ENCODE measurements at regions not wholly inside any gene's neighbourhood (a gene's known extent, or its start where the extent isn't known, plus 50 kb on each side); places are given as distances from the start of the nearest gene placed in this dataset.

GRCh38 chr7:115822801-115823200 lies 207.8 kb downstream of the TFEC start:
- no peaks in the 10 kb centered on the region for H3K27me3 ChIP-seq
- no peaks in the 10 kb centered on the region for H3K9me3 ChIP-seq
- TF ChIP-seq CTCF (IDR thresholded peaks at IDR 0.05), result no peak
- TF ChIP-seq POLR2A (IDR thresholded peaks at IDR 0.05), result no peak
- H3K4me1 ChIP-seq, result no peaks in the 10 kb centered on the region
- no peaks in the 10 kb centered on the region for H3K36me3 ChIP-seq
- no peak overlapping the region for H3K4me3 ChIP-seq
- DNase-seq, result no peak
- no peak overlapping the region for H3K27ac ChIP-seq
- intact Hi-C loops (cut with DNase I; ENCODE audit: low total_unique reads), result no loop called here

GRCh38 chr7:115822380-115822779 lies 208.2 kb downstream of the TFEC start:
- no peak overlapping the region for H3K4me3 ChIP-seq
- intact Hi-C loops (cut with DNase I; ENCODE audit: low total_unique reads), result no loop called here
- no peak for TF ChIP-seq POLR2A (IDR thresholded peaks at IDR 0.05)
- no peak for TF ChIP-seq CTCF (IDR thresholded peaks at IDR 0.05)
- no peaks in the 10 kb centered on the region for H3K9me3 ChIP-seq
- H3K27me3 ChIP-seq, result no peaks in the 10 kb centered on the region
- no peak overlapping the region for H3K27ac ChIP-seq
- H3K4me1 ChIP-seq, result no peaks in the 10 kb centered on the region
- H3K36me3 ChIP-seq, result no peaks in the 10 kb centered on the region
- DNase-seq, result no peak

- TF ChIP-seq POLR2A (IDR thresholded peaks at IDR 0.05) (no peak), CTCF (IDR thresholded peaks at IDR 0.05) (no peak)
- intact Hi-C loops (cut with DNase I; ENCODE audit: low total_unique reads), result no loop called here
- no peaks in the 10 kb centered on the region for H3K4me1 ChIP-seq
- no peaks in the 10 kb centered on the region for H3K9me3 ChIP-seq
- no peaks in the 10 kb centered on the region for H3K27me3 ChIP-seq
- no peak overlapping the region for H3K27ac ChIP-seq
- peaks cover 0 to 4% of the 10 kb centered on the region in 2 donors for H3K36me3 ChIP-seq
- no peak for DNase-seq
- H3K4me3 ChIP-seq, result no peak overlapping the region
Measured at GRCh38 chr7:115816318-115816974, 214.1 kb downstream of the TFEC start.

GRCh38 chr7:115812794-115813193 lies 217.8 kb downstream of the TFEC start:
- Histone ChIP-seq H3K9me3 (no peaks in the 10 kb centered on the region), H3K27me3 (no peaks in the 10 kb centered on the region), H3K36me3 (peaks cover 0 to 4% of the 10 kb centered on the region in 2 donors), H3K4me1 (no peaks in the 10 kb centered on the region), H3K27ac (no peak overlapping the region), H3K4me3 (no peak overlapping the region)
- no peak for DNase-seq
- intact Hi-C loops (cut with DNase I; ENCODE audit: low total_unique reads), result no loop called here
- TF ChIP-seq CTCF (IDR thresholded peaks at IDR 0.05) (no peak), POLR2A (IDR thresholded peaks at IDR 0.05) (no peak)

GRCh38 chr7:115805458-115805857 lies 225.1 kb downstream of the TFEC start:
- Histone ChIP-seq H3K27me3 (no peaks in the 10 kb centered on the region), H3K27ac (no peak overlapping the region), H3K4me3 (no peak overlapping the region), H3K36me3 (no peaks in the 10 kb centered on the region), H3K9me3 (no peaks in the 10 kb centered on the region), H3K4me1 (no peaks in the 10 kb centered on the region)
- intact Hi-C loops (cut with DNase I; ENCODE audit: low total_unique reads), result no loop called here
- no peak for DNase-seq
- TF ChIP-seq POLR2A (IDR thresholded peaks at IDR 0.05) (no peak), CTCF (IDR thresholded peaks at IDR 0.05) (no peak)
